H9 (cell line): ENCODE measurements at regions not wholly inside any gene's neighbourhood (a gene's known extent, or its start where the extent isn't known, plus 50 kb on each side); places are given as distances from the start of the nearest gene placed in this dataset.

Experiments used
- DNase-seq: peaks from one replicate; pipeline ENCODE4 v3.0.0-alpha.2; 2017
- H2AFZ ChIP-seq: one replicate; pipeline ENCODE4 v1.6.1; 2013; ENCODE audit warnings: mild to moderate bottlenecking, low read length, control low read depth, moderate library complexity
- H2AK5ac ChIP-seq: 2 replicates; pipeline ENCODE4 v1.6.1; 2013; ENCODE audit warnings: low read length, control low read depth, mixed read lengths; ENCODE audit not compliant: insufficient read length
- H2BK120ac ChIP-seq: one replicate; pipeline ENCODE4 v1.6.1; 2013; ENCODE audit warnings: low read depth, mild to moderate bottlenecking, low read length, control low read depth, inconsistent platforms; ENCODE audit not compliant: poor library complexity, severe bottlenecking
- H2BK12ac ChIP-seq: 2 replicates; pipeline ENCODE4 v1.6.1; 2013; ENCODE audit warnings: low read length, control low read depth, mixed read lengths, low read depth; ENCODE audit not compliant: insufficient read length
- H2BK15ac ChIP-seq: 2 replicates; pipeline ENCODE4 v1.6.1; 2013; ENCODE audit warnings: low read depth, low read length, control low read depth
- H2BK20ac ChIP-seq: one replicate; pipeline ENCODE4 v1.6.1; 2013; ENCODE audit warnings: low read depth, mild to moderate bottlenecking, low read length, control low read depth, inconsistent platforms; ENCODE audit not compliant: poor library complexity, severe bottlenecking
- H2BK5ac ChIP-seq: 2 replicates; pipeline ENCODE4 v1.6.1; 2013; ENCODE audit warnings: low read length, control low read depth, mixed read lengths; ENCODE audit not compliant: insufficient read length
- H3K14ac ChIP-seq: 2 replicates; pipeline ENCODE4 v1.6.1; 2013; ENCODE audit warnings: low read length, control low read depth; ENCODE audit not compliant: insufficient read depth
- H3K18ac ChIP-seq: 2 replicates; pipeline ENCODE4 v1.6.1; 2013; ENCODE audit warnings: low read depth, mild to moderate bottlenecking, mixed read lengths, low read length, control low read depth; ENCODE audit not compliant: insufficient read length
- H3K23ac ChIP-seq: 2 replicates; pipeline ENCODE4 v1.6.1; 2013; ENCODE audit warnings: low read length, control low read depth, mixed read lengths, low read depth; ENCODE audit not compliant: insufficient read length
- H3K23me2 ChIP-seq: 2 replicates; pipeline ENCODE4 v1.6.1; 2013; ENCODE audit warnings: low read depth, mild to moderate bottlenecking, mixed read lengths, low read length, control low read depth; ENCODE audit not compliant: insufficient read length, poor library complexity, severe bottlenecking
- H3K27ac ChIP-seq: 2 replicates; pipeline ENCODE4 v1.5.1; 2013; ENCODE audit warnings: low read length, control low read depth, mixed read lengths, low read depth; ENCODE audit not compliant: insufficient read length
- H3K27me3 ChIP-seq: 2 replicates; pipeline ENCODE4 v1.6.1; 2013; ENCODE audit warnings: low read length, control low read depth, inconsistent platforms; ENCODE audit not compliant: insufficient read depth
- H3K4ac ChIP-seq: 2 replicates; pipeline ENCODE4 v1.6.1; 2013; ENCODE audit warnings: low read depth, mild to moderate bottlenecking, control low read depth, inconsistent platforms, low read length, moderate library complexity
- H3K4me1 ChIP-seq: 2 replicates; pipeline ENCODE4 v1.6.1; 2013; ENCODE audit warnings: low read length, control low read depth, inconsistent platforms; ENCODE audit not compliant: insufficient read depth
- H3K4me2 ChIP-seq: 2 replicates; pipeline ENCODE4 v1.6.1; 2013; ENCODE audit warnings: low read length, control low read depth, mixed read lengths; ENCODE audit not compliant: insufficient read length, insufficient read depth
- H3K56ac ChIP-seq: 2 replicates; pipeline ENCODE4 v1.6.1; 2013; ENCODE audit warnings: low read depth, mild to moderate bottlenecking, mixed read lengths, low read length, control low read depth; ENCODE audit not compliant: insufficient read length
- H3K79me1 ChIP-seq: 2 replicates; pipeline ENCODE4 v1.6.1; 2013; ENCODE audit warnings: low read depth, mild to moderate bottlenecking, moderate library complexity, low read length, control low read depth, inconsistent platforms; ENCODE audit not compliant: insufficient read depth, poor library complexity, severe bottlenecking
- H3K79me2 ChIP-seq: 2 replicates; pipeline ENCODE4 v1.6.1; 2013; ENCODE audit warnings: low read length, control low read depth, inconsistent platforms; ENCODE audit not compliant: insufficient read depth
- H3K9ac ChIP-seq: 2 replicates; pipeline ENCODE4 v1.6.1; 2013; ENCODE audit warnings: low read length, control low read depth, mixed read lengths; ENCODE audit not compliant: insufficient read length; ENCODE audit errors: extremely low read depth
- H3K9me3 ChIP-seq: one replicate; pipeline ENCODE4 v1.6.1; 2013; ENCODE audit warnings: low read depth, low read length, inconsistent platforms; ENCODE audit not compliant: control insufficient read depth
- H3T11ph ChIP-seq: one replicate; pipeline ENCODE4 v1.6.1; 2013; ENCODE audit warnings: mild to moderate bottlenecking, low read length, control low read depth, inconsistent platforms
- H4K20me1 ChIP-seq: one replicate; pipeline ENCODE4 v1.6.1; 2013; ENCODE audit not compliant: control insufficient read depth, insufficient read length, insufficient read depth
- H4K5ac ChIP-seq: 2 replicates; pipeline ENCODE4 v1.6.1; 2013; ENCODE audit warnings: low read depth, mild to moderate bottlenecking, mixed read lengths, low read length, control low read depth; ENCODE audit not compliant: insufficient read length
- H4K8ac ChIP-seq: replicated peaks from 2 replicates; pipeline ENCODE4 v1.6.1; 2013; ENCODE audit warnings: low read length, control low read depth, mixed read lengths, low read depth; ENCODE audit not compliant: insufficient read length
- H4K91ac ChIP-seq: 2 replicates; pipeline ENCODE4 v1.6.1; 2013; ENCODE audit warnings: low read depth, mild to moderate bottlenecking, moderate library complexity, mixed read lengths, low read length, control low read depth; ENCODE audit not compliant: insufficient read length
- H3K27ac Mint-ChIP-seq, 3 experiments: 2 replicates in 2 of 3; 3 replicates in 1 of 3; pipeline ENCODE4 v1.8.0; 2020 to 2021; ENCODE audit warnings: mixed read lengths in 3 of 3, mild to moderate bottlenecking in 1 of 3, moderate library complexity in 1 of 3
- H3K27me3 Mint-ChIP-seq: 2 replicates; pipeline ENCODE4 v1.8.0; 2021; ENCODE audit warnings: low read depth, mild to moderate bottlenecking, moderate library complexity, mixed read lengths
- H3K36me3 Mint-ChIP-seq, 3 experiments: 2 replicates in 2 of 3; 3 replicates in 1 of 3; pipeline ENCODE4 v1.8.0; 2020 to 2021; ENCODE audit warnings: low read depth in 3 of 3, mixed read lengths in 3 of 3; ENCODE audit not compliant: insufficient read depth in 1 of 3
- H3K4me1 Mint-ChIP-seq, 2 experiments: 2 replicates each; pipeline ENCODE4 v1.8.0; 2020; ENCODE audit warnings: mixed read lengths in 2 of 2
- H3K4me3 Mint-ChIP-seq, 2 experiments: 2 replicates in 1 of 2; 3 replicates in 1 of 2; pipeline ENCODE4 v1.8.0; 2020 to 2021; ENCODE audit warnings: mild to moderate bottlenecking in 2 of 2, mixed read lengths in 2 of 2, moderate library complexity in 1 of 2
- H3K9me3 Mint-ChIP-seq, 2 experiments: 2 replicates in 1 of 2; 3 replicates in 1 of 2; pipeline ENCODE4 v1.8.0; 2020; ENCODE audit warnings: mild to moderate bottlenecking in 2 of 2, mixed read lengths in 2 of 2, moderate library complexity in 1 of 2
- TF ChIP-seq, protein P1 (sequence below): fragments of 200-600 bp; sonication (generic); conservative IDR thresholded peaks from 3 replicates; pipeline ENCODE4 v1.8.0; 2021; ENCODE audit warnings: antibody characterized with exemption, mild to moderate bottlenecking

DNA sequence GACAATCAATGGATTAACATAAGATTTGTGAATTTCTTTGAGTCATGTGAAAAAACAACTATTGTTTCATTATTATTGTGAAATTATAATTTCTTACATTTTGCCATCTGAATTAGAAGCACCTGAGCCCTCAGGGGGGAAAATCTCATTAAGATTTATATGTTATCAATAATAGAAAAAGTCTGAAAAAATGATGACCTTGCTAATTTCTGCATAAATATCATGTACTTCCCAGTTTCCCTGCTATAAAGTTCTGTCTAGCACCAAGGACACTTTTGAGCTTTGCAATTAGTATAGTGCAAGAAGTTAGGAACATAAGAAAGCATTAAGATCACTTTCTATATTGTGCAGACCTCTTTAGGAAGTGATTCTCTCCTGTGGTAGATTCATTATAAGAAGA, 488.3 kb upstream of the TUSC1 start:
- Histone ChIP-seq H4K8ac (no peak overlapping the region), H2BK120ac (no peak overlapping the region), H3K79me2 (no peaks in the 10 kb centered on the region), H3K23ac (no peak overlapping the region), H2AK5ac (no peak overlapping the region), H3K9me3 (no peaks in the 10 kb centered on the region), H4K91ac (no peak overlapping the region), H3T11ph (no peak overlapping the region), H3K79me1 (no peaks in the 10 kb centered on the region), H3K4me2 (no peak overlapping the region), H3K27me3 (no peaks in the 10 kb centered on the region), H2BK20ac (no peak overlapping the region), H3K4me1 (no peaks in the 10 kb centered on the region), H4K20me1 (no peaks in the 10 kb centered on the region), H3K14ac (no peak overlapping the region), H3K23me2 (no peaks in the 10 kb centered on the region), H2BK12ac (no peak overlapping the region), H3K18ac (no peak overlapping the region), H3K56ac (no peak overlapping the region), H4K5ac (no peak overlapping the region), H3K9ac (no peak overlapping the region), H2BK15ac (no peak overlapping the region), H3K27ac (no peak overlapping the region), H2AFZ (no peak overlapping the region), H2BK5ac (no peak overlapping the region), H3K4ac (no peak overlapping the region)
- Mint-ChIP-seq H3K27ac (no peak overlapping the region), H3K36me3 (peaks cover 0 to 2% (median 0%) of the 10 kb centered on the region in 3 experiments; a peak in 2 of 7 replicates), H3K27me3 (no peaks in the 10 kb centered on the region), H3K4me1 (peaks cover 9 to 10% of the 10 kb centered on the region in 2 experiments), H3K4me3 (no peak overlapping the region), H3K9me3 (no peaks in the 10 kb centered on the region)
- TF ChIP-seq, protein P1, sequence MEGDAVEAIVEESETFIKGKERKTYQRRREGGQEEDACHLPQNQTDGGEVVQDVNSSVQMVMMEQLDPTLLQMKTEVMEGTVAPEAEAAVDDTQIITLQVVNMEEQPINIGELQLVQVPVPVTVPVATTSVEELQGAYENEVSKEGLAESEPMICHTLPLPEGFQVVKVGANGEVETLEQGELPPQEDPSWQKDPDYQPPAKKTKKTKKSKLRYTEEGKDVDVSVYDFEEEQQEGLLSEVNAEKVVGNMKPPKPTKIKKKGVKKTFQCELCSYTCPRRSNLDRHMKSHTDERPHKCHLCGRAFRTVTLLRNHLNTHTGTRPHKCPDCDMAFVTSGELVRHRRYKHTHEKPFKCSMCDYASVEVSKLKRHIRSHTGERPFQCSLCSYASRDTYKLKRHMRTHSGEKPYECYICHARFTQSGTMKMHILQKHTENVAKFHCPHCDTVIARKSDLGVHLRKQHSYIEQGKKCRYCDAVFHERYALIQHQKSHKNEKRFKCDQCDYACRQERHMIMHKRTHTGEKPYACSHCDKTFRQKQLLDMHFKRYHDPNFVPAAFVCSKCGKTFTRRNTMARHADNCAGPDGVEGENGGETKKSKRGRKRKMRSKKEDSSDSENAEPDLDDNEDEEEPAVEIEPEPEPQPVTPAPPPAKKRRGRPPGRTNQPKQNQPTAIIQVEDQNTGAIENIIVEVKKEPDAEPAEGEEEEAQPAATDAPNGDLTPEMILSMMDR, result no peak
- DNase-seq, result no peak
